Fibroblast of villous mesenchyme (primary cell): ENCODE measurements at regions not wholly inside any gene's neighbourhood (a gene's known extent, or its start where the extent isn't known, plus 50 kb on each side); places are given as distances from the start of the nearest gene placed in this dataset.

Experiments
- DNase-seq: peaks from one replicate; pipeline ENCODE4 v3.0.0-alpha.2; 2010; ENCODE audit warnings: low read depth
- H3K4me3 ChIP-seq: 2 replicates; pipeline ENCODE4 v1.5.1; 2011; ENCODE audit warnings: low read depth, mild to moderate bottlenecking, low read length
- TF ChIP-seq, protein P1 (sequence below): IDR thresholded peaks from 2 replicates; pipeline ENCODE4 v1.5.1; 2012; ENCODE audit warnings: low read depth, mild to moderate bottlenecking, low read length; ENCODE audit not compliant: insufficient read depth

DNA sequence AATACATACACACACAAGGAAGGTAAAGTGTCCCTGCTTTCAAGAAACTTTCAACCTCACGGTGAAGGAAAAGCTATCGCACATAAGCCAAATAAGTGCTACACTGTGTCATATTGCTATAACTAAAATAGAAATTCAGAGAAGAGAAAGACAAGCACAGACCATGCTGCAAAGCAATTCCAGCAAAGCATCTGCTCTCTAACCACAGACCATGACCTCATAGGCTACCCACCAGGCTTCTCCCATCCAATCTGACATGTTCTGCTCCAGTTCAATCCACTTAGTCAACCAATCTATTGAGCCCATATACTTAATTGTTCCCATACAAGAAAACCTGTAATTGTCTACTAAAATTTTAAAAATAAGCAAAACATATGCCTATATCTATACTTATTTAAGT lies 211.3 kb downstream of the BARHL2 start:
- TF ChIP-seq, protein P1, sequence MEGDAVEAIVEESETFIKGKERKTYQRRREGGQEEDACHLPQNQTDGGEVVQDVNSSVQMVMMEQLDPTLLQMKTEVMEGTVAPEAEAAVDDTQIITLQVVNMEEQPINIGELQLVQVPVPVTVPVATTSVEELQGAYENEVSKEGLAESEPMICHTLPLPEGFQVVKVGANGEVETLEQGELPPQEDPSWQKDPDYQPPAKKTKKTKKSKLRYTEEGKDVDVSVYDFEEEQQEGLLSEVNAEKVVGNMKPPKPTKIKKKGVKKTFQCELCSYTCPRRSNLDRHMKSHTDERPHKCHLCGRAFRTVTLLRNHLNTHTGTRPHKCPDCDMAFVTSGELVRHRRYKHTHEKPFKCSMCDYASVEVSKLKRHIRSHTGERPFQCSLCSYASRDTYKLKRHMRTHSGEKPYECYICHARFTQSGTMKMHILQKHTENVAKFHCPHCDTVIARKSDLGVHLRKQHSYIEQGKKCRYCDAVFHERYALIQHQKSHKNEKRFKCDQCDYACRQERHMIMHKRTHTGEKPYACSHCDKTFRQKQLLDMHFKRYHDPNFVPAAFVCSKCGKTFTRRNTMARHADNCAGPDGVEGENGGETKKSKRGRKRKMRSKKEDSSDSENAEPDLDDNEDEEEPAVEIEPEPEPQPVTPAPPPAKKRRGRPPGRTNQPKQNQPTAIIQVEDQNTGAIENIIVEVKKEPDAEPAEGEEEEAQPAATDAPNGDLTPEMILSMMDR, result no peak
- DNase-seq, result no peak
- no peak overlapping the region for H3K4me3 ChIP-seq

DNA sequence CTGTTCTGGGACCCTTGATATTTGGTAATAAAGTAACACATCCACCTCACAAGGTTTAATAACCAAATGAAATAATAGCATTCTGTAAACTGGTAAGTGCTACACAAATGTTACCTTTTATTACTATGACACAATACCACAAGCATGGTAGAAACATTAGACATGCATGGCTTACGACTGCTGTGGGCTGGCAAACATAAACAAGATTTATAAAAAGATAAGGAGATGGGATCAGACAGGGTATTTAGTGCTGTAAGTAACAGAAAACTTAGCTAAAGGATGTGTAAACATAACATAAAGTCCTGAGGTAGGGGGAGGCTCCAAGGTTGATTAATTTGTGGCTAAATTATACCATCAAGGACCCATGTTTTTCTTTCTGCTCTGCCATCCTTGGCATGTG lies 212.6 kb downstream of the BARHL2 start:
- TF ChIP-seq, protein P1, result no peak
- H3K4me3 ChIP-seq, result no peak overlapping the region
- DNase-seq, result no peak

DNA sequence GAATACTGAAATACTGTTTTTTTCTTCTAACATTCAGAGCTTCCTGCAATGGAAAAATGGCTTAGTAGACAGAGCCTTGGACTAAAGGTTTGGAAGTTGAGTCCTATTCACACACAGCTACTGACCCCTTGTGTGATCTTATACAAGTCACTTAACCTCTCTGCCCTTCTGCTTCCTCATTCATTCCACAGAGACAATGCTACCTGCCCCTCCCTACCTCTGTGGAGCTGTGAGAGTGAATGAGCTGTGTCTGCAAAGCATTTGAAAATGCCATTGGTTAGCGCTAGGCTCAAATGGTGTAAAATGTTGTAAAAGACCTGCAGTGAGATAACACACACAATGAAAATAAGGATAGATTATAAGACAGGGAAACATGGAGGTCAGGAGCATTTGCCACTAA lies 214.4 kb downstream of the BARHL2 start:
- TF ChIP-seq, protein P1, result no peak
- no peak overlapping the region for H3K4me3 ChIP-seq
- no peak for DNase-seq

DNA sequence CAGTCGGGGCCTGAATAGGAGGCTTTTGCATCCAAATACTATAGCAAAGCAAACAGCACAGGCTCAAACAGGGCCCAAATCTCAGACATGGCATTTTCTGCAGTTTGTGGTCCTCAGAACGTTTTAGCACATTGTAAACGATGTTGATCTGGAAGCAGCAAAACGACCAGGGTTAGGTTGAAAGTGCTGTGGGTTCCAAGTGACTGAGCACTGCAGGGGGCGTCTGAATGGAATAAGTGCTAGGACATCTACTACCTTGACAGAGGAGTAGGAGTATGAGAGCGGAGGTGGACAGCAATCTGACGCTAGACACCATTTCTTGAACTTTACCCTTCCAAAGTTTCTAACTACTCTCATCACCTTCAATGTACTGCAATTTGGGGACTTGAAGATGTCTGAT lies 214.9 kb downstream of the BARHL2 start:
- TF ChIP-seq, protein P1, result no peak
- H3K4me3 ChIP-seq, result no peak overlapping the region
- no peak for DNase-seq

DNA sequence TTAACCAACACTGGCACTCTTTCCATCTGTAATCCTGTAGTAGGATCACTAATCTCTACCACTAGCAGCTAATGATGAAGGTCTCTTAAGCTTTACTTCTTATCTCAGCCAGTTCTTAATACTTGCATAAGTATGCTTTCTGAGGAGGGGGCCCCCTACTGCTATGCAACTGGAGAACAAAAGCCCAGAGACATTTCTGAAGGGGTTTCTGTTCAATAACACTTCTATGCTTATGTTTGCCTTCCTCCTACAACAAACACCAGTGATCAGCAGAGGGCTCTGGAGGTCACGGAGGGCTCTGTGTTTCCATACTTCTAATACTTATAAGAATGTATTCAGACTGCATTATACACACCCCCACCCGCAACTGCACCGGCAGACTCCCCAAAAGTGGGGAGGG lies 215.8 kb downstream of the BARHL2 start:
- no peak for DNase-seq
- TF ChIP-seq, protein P1, result no peak
- no peak overlapping the region for H3K4me3 ChIP-seq

DNA sequence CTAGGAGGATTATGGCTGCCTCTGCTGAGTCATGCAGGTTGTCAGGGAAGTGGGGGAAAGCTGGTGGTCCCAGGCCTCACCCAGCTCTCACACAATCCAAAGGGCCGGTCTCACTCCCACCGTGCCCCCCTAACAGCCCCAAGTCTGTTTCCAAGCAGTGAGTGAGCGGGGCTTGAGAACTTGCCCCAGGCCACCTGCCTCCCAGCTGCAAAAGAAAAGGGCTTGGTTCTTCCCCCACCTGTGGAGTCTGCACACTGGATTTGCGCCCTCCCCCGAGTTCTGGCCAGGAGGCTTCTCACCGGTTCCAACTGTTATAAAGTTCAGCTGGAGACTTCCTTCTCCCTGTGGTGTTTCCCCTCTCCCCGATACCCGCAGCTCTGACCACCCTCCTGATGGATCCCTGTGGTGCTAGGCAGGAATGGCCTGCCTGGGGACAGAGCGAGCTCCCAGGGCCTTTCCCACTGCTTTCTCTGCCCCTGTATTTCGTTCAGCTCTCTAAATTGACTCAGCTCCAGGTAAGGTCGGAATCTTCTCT lies 222.3 kb downstream of the BARHL2 start:
- no peak overlapping the region for H3K4me3 ChIP-seq
- TF ChIP-seq, protein P1, result no peak
- DNase-seq, result no peak

DNA sequence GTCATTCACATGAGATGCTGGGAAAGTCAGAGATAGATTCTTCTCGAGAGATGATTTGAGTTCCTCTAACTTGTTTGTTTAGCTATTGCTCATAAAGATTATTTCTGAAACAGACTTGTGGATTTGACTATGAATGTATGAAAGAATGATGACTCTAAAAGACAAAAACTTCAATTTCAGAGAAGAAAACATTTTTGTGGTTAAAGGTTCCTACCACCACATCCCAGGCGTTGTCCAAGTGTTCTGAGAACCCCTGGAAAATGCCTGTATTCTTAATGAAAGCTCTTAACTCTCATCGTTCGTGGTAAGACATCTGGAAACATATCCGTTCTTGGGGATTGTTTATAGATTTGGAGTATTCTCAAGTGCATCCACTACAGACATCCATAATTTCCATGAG lies 228.7 kb downstream of the BARHL2 start:
- TF ChIP-seq, protein P1, result no peak
- DNase-seq, result peak; percentile 4
- no peak overlapping the region for H3K4me3 ChIP-seq
